AG10803 (cell line): ENCODE measurements at regions not wholly inside any gene's neighbourhood (a gene's known extent, or its start where the extent isn't known, plus 50 kb on each side); places are given as distances from the start of the nearest gene placed in this dataset.
"Not testable (repeated sequence)": the region's sequence is repeated elsewhere in the genome, so short reads cannot be mapped to it uniquely, and the experiment has no call there.

Experiments
- DNase-seq: peaks from one replicate; pipeline ENCODE4 v3.0.0; 2010; ENCODE audit warnings: low read depth
- H3K4me3 ChIP-seq: 2 replicates; pipeline ENCODE4 v1.5.1; 2011; ENCODE audit warnings: mild to moderate bottlenecking, low read length, control low read depth
- CTCF ChIP-seq: conservative IDR thresholded peaks from 2 replicates; pipeline ENCODE4 v1.5.1; 2011; ENCODE audit warnings: mild to moderate bottlenecking, low read length, control low read depth, inconsistent platforms

GRCh38 chr15:92733090-92733933 is 77.7 kb upstream of the FAM174B start:
- H3K4me3 ChIP-seq = peak overlapping the region; percentile 49
- no peak for DNase-seq
- no peak for TF ChIP-seq CTCF

GRCh38 chr15:92733934-92734521 is 78.5 kb upstream of the FAM174B start:
- peak; percentile 25 for DNase-seq
- peak overlapping the region; percentile 53 for H3K4me3 ChIP-seq
- no peak for TF ChIP-seq CTCF

GRCh38 chr15:92739246-92739645 is 83.7 kb upstream of the FAM174B start:
- not testable (repeated sequence) for DNase-seq, H3K4me3 ChIP-seq

GRCh38 chr15:92745845-92746271 is 90.3 kb upstream of the FAM174B start:
- DNase-seq = no peak
- TF ChIP-seq CTCF = no peak
- H3K4me3 ChIP-seq = no peak overlapping the region

GRCh38 chr15:92747047-92747446 is 91.5 kb upstream of the FAM174B start:
- TF ChIP-seq CTCF = 0 out of 2 replicates have a peak, but pooled peaks have one; percentile 3
- H3K4me3 ChIP-seq = no peak overlapping the region
- DNase-seq = no peak

GRCh38 chr15:92749216-92749615 is 93.6 kb upstream of the FAM174B start:
- no peak for DNase-seq
- TF ChIP-seq CTCF = no peak
- H3K4me3 ChIP-seq = no peak overlapping the region

GRCh38 chr15:92749946-92750345 is 94.4 kb upstream of the FAM174B start:
- no peak for TF ChIP-seq CTCF
- DNase-seq = no peak
- no peak overlapping the region for H3K4me3 ChIP-seq
